ENCODE measurements at regions not wholly inside any gene's neighbourhood (a gene's known extent, or its start where the extent isn't known, plus 50 kb on each side); places are given as distances from the start of the nearest gene placed in this dataset.

DNA sequence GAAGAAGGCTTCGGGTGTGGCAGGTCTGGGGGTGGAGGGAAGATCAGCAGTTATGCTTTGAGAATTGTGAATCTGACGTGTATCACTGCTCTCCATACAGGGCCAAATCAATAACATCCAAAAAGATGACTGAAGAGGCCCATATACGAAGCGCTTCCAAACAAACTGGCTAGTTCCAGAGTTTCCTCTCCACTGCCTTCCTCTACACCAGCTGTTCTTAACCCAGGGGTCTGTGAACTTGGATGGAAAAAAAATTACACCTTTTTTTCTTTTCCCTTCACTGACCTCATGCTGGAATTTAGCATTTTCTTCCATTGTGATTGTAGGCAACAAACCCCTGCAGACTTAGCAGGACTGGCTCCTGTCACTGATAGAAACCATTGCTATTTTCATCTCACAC lies 77.1 kb upstream of the NBL1 start:
- no peak for DNase-seq (ENCODE audit: low read depth)
- no peak overlapping the region for H3K4me3 ChIP-seq (ENCODE audit: low read length)
- TF ChIP-seq, protein P1, sequence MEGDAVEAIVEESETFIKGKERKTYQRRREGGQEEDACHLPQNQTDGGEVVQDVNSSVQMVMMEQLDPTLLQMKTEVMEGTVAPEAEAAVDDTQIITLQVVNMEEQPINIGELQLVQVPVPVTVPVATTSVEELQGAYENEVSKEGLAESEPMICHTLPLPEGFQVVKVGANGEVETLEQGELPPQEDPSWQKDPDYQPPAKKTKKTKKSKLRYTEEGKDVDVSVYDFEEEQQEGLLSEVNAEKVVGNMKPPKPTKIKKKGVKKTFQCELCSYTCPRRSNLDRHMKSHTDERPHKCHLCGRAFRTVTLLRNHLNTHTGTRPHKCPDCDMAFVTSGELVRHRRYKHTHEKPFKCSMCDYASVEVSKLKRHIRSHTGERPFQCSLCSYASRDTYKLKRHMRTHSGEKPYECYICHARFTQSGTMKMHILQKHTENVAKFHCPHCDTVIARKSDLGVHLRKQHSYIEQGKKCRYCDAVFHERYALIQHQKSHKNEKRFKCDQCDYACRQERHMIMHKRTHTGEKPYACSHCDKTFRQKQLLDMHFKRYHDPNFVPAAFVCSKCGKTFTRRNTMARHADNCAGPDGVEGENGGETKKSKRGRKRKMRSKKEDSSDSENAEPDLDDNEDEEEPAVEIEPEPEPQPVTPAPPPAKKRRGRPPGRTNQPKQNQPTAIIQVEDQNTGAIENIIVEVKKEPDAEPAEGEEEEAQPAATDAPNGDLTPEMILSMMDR (conservative IDR thresholded peaks at IDR 0.05; ENCODE audit: low read length): no peak

DNA sequence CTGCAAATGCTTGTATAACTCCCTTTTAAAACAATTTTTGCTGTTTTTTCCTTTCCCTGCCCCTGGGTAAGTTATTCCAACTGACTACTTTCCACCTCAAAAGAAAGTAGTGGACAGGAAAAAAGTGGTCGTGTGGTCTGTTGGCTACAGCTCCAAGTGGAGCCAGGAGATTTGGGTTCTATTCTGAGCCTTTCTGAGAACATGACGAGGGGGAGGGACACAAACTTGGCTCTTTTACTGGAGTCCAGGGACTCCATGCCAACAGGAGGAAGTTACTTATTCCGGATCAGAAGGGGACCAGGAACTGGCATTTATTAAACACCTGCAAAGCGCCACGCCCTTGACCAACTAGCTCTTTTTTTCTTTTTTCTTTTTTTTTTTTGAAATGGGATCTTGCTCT lies 79.0 kb upstream of the CAPZB start:
- TF ChIP-seq, protein P1 (conservative IDR thresholded peaks at IDR 0.05; ENCODE audit: low read length): no peak
- H3K4me3 ChIP-seq (ENCODE audit: low read length): no peak overlapping the region
- DNase-seq (ENCODE audit: low read depth): no peak

DNA sequence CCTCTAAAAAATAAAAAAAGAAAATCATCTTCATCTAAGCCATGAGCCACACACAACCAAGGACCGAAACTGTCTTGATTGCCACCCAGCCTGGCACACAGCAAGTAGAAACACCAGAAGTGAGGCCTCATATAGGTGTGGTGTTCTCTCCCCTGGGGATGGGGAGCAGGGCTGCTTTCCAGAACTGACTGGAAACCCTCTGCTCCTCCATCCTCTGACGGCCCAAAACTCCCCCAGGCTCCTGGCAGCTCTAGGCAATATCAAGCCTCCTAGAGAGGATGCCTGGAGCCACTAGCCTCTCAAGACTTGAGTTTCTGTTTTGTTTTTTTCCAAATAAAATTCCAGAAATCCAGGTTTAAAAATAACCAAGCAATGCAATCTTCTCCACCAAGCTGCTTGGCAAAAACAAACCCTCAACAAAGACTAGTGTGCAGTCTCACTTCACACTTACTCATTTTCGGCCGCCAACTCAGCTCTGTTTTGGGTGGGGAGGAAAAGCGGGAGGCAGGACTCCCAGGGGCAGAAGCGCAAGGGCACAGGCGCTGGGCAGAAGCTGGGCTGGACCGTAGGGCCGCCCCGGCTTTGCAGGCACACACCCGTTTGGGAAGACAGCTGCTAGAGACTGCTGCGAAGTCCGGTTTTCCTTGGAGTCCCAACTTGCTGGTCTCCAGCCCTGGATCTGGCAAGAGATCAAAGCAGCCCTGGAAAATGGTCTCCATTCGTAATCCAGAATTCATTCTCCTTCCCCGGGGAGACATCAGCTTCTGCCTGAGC lies 78.2 kb upstream of the CAPZB start:
- peak; percentile 58 for DNase-seq (ENCODE audit: low read depth)
- TF ChIP-seq, protein P1 (conservative IDR thresholded peaks at IDR 0.05; ENCODE audit: low read length): no peak
- peak overlapping the region; percentile 47 for H3K4me3 ChIP-seq (ENCODE audit: low read length)

DNA sequence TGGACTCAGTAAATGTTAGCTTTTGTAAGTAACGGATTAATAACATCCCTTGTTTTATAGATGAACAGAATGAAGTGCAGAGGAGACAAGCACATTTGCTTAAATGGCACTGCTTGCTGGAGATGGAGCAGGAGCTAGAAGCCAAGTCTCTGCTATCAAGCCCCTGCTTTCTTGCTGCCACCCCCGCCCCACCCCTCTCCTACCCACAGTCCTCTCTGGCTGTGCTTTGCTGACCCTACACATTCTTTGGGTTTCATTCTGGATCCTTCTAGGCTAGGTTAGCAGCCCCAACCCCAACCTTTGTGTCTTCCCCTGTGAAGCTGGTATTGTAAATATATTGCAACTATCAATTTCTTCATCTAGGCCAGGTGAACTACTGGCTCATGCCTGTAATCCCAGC lies 77.5 kb upstream of the CAPZB start:
- DNase-seq (ENCODE audit: low read depth): no peak
- no peak overlapping the region for H3K4me3 ChIP-seq (ENCODE audit: low read length)
- TF ChIP-seq, protein P1 (conservative IDR thresholded peaks at IDR 0.05; ENCODE audit: low read length): no peak

DNA sequence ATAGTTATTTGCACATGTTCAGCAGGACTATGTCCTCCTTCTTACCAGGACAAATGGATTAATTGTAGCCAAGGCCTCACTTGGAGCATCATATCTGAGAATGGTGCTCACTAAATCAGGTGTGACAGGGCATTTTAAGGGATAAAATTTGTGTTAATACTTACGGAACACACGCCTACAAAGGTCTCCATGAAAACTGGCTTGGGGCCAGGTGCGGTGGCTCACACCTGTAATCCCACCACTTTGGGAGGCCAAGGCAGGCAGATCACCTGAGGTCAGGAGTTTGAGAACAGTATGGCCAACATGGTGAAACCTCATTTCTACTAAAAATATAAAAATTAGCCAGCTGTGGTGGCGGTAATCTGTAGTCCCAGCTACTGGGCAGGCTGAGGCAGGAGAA lies 75.1 kb upstream of the CAPZB start:
- no peak for DNase-seq (ENCODE audit: low read depth)
- no peak overlapping the region for H3K4me3 ChIP-seq (ENCODE audit: low read length)
- TF ChIP-seq, protein P1 (conservative IDR thresholded peaks at IDR 0.05; ENCODE audit: low read length): no peak

DNA sequence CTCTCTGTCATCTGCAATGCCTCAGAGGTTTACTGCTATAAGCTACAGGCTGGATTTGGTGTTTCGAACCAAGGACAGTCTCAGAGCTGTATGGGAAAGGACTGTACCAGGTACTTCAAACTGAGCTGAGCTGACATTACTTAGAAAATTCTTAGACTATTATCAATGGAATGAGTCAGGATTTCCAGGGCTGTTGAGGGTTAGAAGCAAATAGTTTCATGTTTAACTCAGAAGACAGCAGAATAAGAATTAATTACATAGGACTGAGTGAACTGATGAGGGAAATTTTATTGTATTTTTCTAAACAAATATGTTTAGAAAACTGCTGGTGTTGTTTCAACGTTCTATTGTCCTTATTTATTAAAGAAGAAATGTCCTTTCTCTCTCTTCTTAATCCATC lies 74.3 kb upstream of the CAPZB start:
- H3K4me3 ChIP-seq (ENCODE audit: low read length): no peak overlapping the region
- peak; percentile 78 for DNase-seq (ENCODE audit: low read depth)
- TF ChIP-seq, protein P1 (conservative IDR thresholded peaks at IDR 0.05; ENCODE audit: low read length): no peak

DNA sequence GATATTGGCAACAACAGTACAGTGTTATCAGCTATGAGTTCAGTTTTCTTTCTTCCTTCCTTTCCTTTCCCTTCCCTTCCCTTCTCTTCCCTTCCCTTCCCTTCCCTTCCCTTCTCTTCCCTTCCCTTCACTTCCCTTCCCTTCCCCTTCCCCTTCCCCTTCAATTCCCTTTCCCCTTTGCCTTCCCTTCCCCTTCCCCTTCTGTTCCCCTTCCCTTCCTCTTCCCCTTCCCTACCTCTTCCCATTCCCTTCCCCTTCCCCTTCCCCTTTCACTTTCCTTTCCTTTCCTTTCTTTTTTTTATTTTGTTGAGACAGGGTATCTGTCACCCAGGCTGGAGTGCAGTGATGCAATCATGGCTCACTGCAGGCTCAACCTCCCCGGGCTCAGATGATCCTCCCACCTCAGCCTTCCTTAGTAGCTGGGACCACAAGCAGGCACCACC lies 72.3 kb upstream of the CAPZB start:
- no peak for DNase-seq (ENCODE audit: low read depth)
- no peak overlapping the region for H3K4me3 ChIP-seq (ENCODE audit: low read length)
- TF ChIP-seq, protein P1 (conservative IDR thresholded peaks at IDR 0.05; ENCODE audit: low read length): no peak

All from AG10803 (cell line).